Pancreas (tissue), 10 donors: ENCODE measurements at regions not wholly inside any gene's neighbourhood (a gene's known extent, or its start where the extent isn't known, plus 50 kb on each side); places are given as distances from the start of the nearest gene placed in this dataset.

Experiments
- ATAC-seq, 4 donors: fragments of 200-7000 bp; cut with Tn5 transposase; one replicate each; pipeline versions ENCODE4 v1.8.0 to v1.9.1; 2020; ENCODE audit warnings: mild to moderate bottlenecking in 4 of 4, moderate library complexity in 4 of 4
- DNase-seq, 6 donors: peaks; one replicate each; pipeline ENCODE4 v3.0.0-alpha.2; 2020
- FAIRE-seq: peaks from 2 replicates; lab custom pipeline; 2012; peaks lifted over from hg19 to GRCh38; lab: Jason Lieb, UNC
- H3K27ac ChIP-seq, 4 donors: fragments of 200-600 bp; sonication (generic); 1 replicate in 3 of 4; 2 replicates in 1 of 4; pipeline versions ENCODE4 v1.5.0 to v1.8.0; 2020
- H3K27me3 ChIP-seq, 4 donors: fragments of 200-600 bp; one replicate each; pipeline ENCODE4 v1.8.0; 2021
- H3K36me3 ChIP-seq, 3 donors: fragments of 200-600 bp; sonication (generic) in 1 of 3; one replicate each; pipeline versions ENCODE4 v1.5.0 to v1.8.0; 2020 to 2021
- H3K4me1 ChIP-seq, 3 donors: fragments of 200-600 bp; one replicate each; pipeline ENCODE4 v1.8.0; 2021
- H3K4me3 ChIP-seq, 4 donors: fragments of 200-600 bp; sonication (generic) in 2 of 4; one replicate each; pipeline versions ENCODE4 v1.5.0 to v1.8.0; 2020 to 2021
- H3K9me3 ChIP-seq, 4 donors: fragments of 200-600 bp; one replicate each; pipeline ENCODE4 v1.8.0; 2021
- CTCF ChIP-seq, 4 donors: fragments of 200-600 bp; sonication (generic) in 3 of 4; IDR thresholded peaks; one replicate each; pipeline versions ENCODE4 v1.5.0 to v1.8.0; 2021; ENCODE audit warnings: antibody characterized with exemption in 4 of 4
- WGBS, 2 donors: extraction: QIAGEN DNeasy Blood & Tissue Kit; methylation state at CpG; one replicate each; pipeline ENCODE4 v1.1.7; 2013; 5-methylcytosine and 5-hydroxymethylcytosine counted together
- intact Hi-C, 3 donors: fragments of 100-400 bp; cut with DNase I; formaldehyde crosslinking; loops; one replicate each; pipeline versions ENCODE4 v1.11.1 to v1.14.2; 2022
- donor health status: healthy with polysubstance abuse.
- donor health status: DM: no; HTN: no; CAD: no; lungs with moderate emphysema.
- donor health status: DM: no; HTN: no; CAD: no.
- donor health status: control.
- donor health status: control.
- donor health status: Bipolar disorder and iron deficiency.
- donor health status: DM: yes; HTN: yes; CAD: no.
- donor health status: DM: no; HTN: no; CAD: no.
- donor health status: DM: no; HTN: no; CAD: no.
- donor health status: DM: yes; HTN: yes; CAD: no.

GRCh38 chr10:20995123-20995987 lies 98.2 kb upstream of the NEBL start:
- 74 to 78% methylated on average over 14 of the region's 14 CpGs for WGBS, 2 donors
- FAIRE-seq (no peak), DNase-seq (no peak), ATAC-seq (no peak)
- no peaks in the 10 kb centered on the region for H3K4me1 ChIP-seq
- TF ChIP-seq CTCF (IDR thresholded peaks at IDR 0.05): no peak
- H3K9me3 ChIP-seq: no peaks in the 10 kb centered on the region
- no peak overlapping the region for H3K27ac ChIP-seq
- intact Hi-C loops: no loop called here
- H3K36me3 ChIP-seq: no peaks in the 10 kb centered on the region
- no peak overlapping the region for H3K4me3 ChIP-seq
- no peaks in the 10 kb centered on the region for H3K27me3 ChIP-seq

GRCh38 chr10:20993830-20994527 lies 96.9 kb upstream of the NEBL start:
- ATAC-seq (no peak), DNase-seq (no peak), FAIRE-seq (no peak)
- H3K27ac ChIP-seq: no peak overlapping the region
- no peaks in the 10 kb centered on the region for H3K9me3 ChIP-seq
- no peaks in the 10 kb centered on the region for H3K36me3 ChIP-seq
- no peaks in the 10 kb centered on the region for H3K27me3 ChIP-seq
- no peak for TF ChIP-seq CTCF (IDR thresholded peaks at IDR 0.05)
- H3K4me3 ChIP-seq: no peak overlapping the region
- H3K4me1 ChIP-seq: no peaks in the 10 kb centered on the region
- WGBS, 2 donors: 93 to 99% methylated on average over 7 of the region's 7 CpGs
- intact Hi-C loops: no loop called here

- DNase-seq (no peak), ATAC-seq (no peak), FAIRE-seq (no peak)
- H3K4me3 ChIP-seq: no peak overlapping the region
- 96 to 98% methylated on average over 4 of the region's 4 CpGs for WGBS, 2 donors
- no peak overlapping the region for H3K27ac ChIP-seq
- H3K36me3 ChIP-seq: no peaks in the 10 kb centered on the region
- H3K27me3 ChIP-seq: no peaks in the 10 kb centered on the region
- intact Hi-C loops: no loop called here
- H3K4me1 ChIP-seq: no peaks in the 10 kb centered on the region
- H3K9me3 ChIP-seq: no peaks in the 10 kb centered on the region
- no peak for TF ChIP-seq CTCF (IDR thresholded peaks at IDR 0.05)
These were observed 96.3 kb upstream of the NEBL start for GRCh38 chr10:20993389-20993788.

GRCh38 chr10:20991526-20991925 lies 94.4 kb upstream of the NEBL start:
- Histone ChIP-seq H3K27me3 (no peaks in the 10 kb centered on the region), H3K36me3 (no peaks in the 10 kb centered on the region), H3K27ac (no peak overlapping the region), H3K4me3 (no peak overlapping the region), H3K9me3 (no peaks in the 10 kb centered on the region), H3K4me1 (peaks cover 0 to 3% (median 0%) of the 10 kb centered on the region in 3 donors)
- no peak for FAIRE-seq
- intact Hi-C loops: no loop called here
- no peak for ATAC-seq
- WGBS, 2 donors: 94 to 98% methylated on average over 1 of the region's 1 CpG
- no peak for TF ChIP-seq CTCF (IDR thresholded peaks at IDR 0.05)
- DNase-seq: no peak

GRCh38 chr10:20990604-20991003 lies 93.5 kb upstream of the NEBL start:
- Histone ChIP-seq H3K9me3 (no peaks in the 10 kb centered on the region), H3K4me3 (no peak overlapping the region), H3K36me3 (no peaks in the 10 kb centered on the region), H3K4me1 (peaks cover 0 to 9% (median 7%) of the 10 kb centered on the region in 3 donors), H3K27me3 (no peaks in the 10 kb centered on the region), H3K27ac (no peak overlapping the region)
- 88 to 90% methylated on average over 1 of the region's 1 CpG for WGBS, 2 donors
- intact Hi-C loops: no loop called here
- TF ChIP-seq CTCF (IDR thresholded peaks at IDR 0.05): no peak
- FAIRE-seq: no peak
- ATAC-seq: no peak
- no peak for DNase-seq
